ENCODE measurements at regions not wholly inside any gene's neighbourhood (a gene's known extent, or its start where the extent isn't known, plus 50 kb on each side); places are given as distances from the start of the nearest gene placed in this dataset.

DNA sequence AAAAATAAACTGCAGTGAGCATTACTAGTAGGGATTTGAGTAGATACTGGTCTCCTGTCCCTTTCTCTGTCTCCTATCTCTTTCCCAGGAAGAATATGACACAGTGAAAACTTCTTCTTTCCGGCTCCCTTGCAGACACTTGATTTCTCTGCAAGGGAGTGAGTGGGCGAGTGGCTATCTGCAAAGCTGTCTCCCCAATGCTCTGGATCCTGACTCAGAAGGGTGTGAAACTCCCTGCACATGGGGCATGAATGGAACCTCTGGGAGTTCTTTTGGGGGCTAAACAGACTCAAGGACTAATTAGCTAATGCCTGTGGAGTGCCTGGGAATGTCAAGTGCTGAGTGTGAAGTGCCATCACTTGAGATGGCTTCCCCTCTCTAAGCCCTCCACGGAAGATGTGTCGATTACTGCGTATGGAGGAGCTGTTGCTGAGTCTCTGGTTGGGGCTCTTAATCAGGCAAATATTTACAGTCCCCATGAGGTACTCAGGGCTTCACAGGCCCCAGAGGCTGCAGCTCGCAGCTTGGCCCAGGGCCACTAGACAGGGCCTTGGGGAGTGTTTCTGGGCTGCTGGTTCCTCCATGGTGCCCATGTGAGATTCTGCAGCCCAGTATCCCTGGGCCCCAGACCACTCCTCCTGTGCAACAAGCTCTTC is 139.8 kb downstream of the RPS24 start:
- Histone ChIP-seq H3K79me2 (ENCODE audit: insufficient read depth, low read length) (no peaks in the 10 kb centered on the region), H3K9ac (ENCODE audit: low read length) (no peak overlapping the region), H3K27ac (ENCODE audit: low read depth, low read length) (no peak overlapping the region), H4K20me1 (ENCODE audit: insufficient read depth) (no peaks in the 10 kb centered on the region), H3K4me1 (ENCODE audit: control insufficient read depth in 1 of 2, insufficient read depth in 2 of 2, low read length in 2 of 2) (no peaks in the 10 kb centered on the region; a peak in 1 of 4 replicates), H3K4me3 (replicated peaks in 1 of 2; ENCODE audit: low read depth in 1 of 2, low read length in 2 of 2) (no peak overlapping the region), H3K4me2 (ENCODE audit: low read length) (no peak overlapping the region), H3K36me3 (ENCODE audit: control insufficient read depth in 1 of 2, insufficient read depth in 2 of 2, low read length in 2 of 2) (no peaks in the 10 kb centered on the region), H3K9me3 (ENCODE audit: control insufficient read depth in 1 of 2, insufficient read depth in 1 of 2, low read depth in 1 of 2, low read length in 2 of 2) (no peaks in the 10 kb centered on the region), H3K9me2 (ENCODE audit: insufficient read depth) (no peaks in the 10 kb centered on the region), H3K27me3 (ENCODE audit: insufficient read depth, low read length) (no peaks in the 10 kb centered on the region), H2AFZ (ENCODE audit: low read depth, low read length, poor library complexity, severe bottlenecking) (no peak overlapping the region)
- DNase-seq (ENCODE audit: low read depth, low spot score) (no peak), ATAC-seq (no peak)
- ChIA-PET RAD21 (ENCODE audit: low non-redundant PET in 1 of 2, low total read pairs in 2 of 2, uncharacterized antibody in 2 of 2, unreplicated experiment in 2 of 2) (no interaction called here), POLR2A (no interaction called here), CTCF (no interaction called here)
- BruUV-seq (replicated peaks): no TSS peak
- TF ChIP-seq POLR2AphosphoS5 (IDR thresholded peaks at IDR 0.05; ENCODE audit: low read depth, low read length) (no peak), ZNF274 (IDR thresholded peaks at IDR 0.05; ENCODE audit: low read depth, low read length) (no peak), EZH2 (IDR thresholded peaks at IDR 0.05) (no peak), CBX3 (IDR thresholded peaks at IDR 0.05; ENCODE audit: low read depth) (no peak), CEBPB (IDR thresholded peaks at IDR 0.05; ENCODE audit: low read depth) (no peak), SIN3A (IDR thresholded peaks at IDR 0.05; ENCODE audit: low read depth) (no peak)
- TF ChIP-seq, protein P1, sequence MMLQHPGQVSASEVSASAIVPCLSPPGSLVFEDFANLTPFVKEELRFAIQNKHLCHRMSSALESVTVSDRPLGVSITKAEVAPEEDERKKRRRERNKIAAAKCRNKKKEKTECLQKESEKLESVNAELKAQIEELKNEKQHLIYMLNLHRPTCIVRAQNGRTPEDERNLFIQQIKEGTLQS (IDR thresholded peaks at IDR 0.05): no peak
- intact Hi-C loops (cut with micrococcal nuclease): no loop called here

DNA sequence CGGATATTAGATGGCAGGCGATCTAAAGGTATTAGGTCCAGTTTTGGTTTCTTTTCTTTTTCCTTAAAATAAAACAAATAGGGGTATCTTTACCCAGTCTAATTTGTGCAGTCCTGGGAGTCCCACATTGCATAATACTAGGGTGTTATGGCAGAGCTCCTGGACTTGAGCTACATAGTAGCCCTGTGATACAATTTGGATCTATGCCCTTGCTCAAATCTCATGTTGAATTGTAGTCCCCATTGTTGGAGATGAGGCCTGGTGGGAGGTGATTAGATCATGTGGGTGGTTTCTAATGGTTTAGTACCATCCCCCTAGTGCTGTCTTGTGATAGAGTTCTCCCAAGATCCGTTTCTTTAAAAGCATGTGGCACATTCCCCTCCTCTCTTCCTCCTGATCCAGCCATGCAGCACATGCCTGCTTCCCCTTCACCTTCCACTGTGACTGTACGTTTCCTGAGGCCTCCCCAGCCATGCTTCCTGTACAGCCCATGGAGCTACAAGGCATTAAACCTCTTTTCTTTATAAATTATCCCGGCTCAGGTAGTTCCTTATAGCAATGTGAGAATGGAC is 141.9 kb downstream of the RPS24 start:
- ATAC-seq (no peak), DNase-seq (ENCODE audit: low read depth, low spot score) (no peak)
- no peak for TF ChIP-seq TCF7L2 (IDR thresholded peaks at IDR 0.05; ENCODE audit: borderline replicate concordance, extremely low read depth, insufficient read depth, insufficient read length)
- no peak for TF ChIP-seq ZNF274 (IDR thresholded peaks at IDR 0.05; ENCODE audit: low read depth, low read length)
- ChIA-PET CTCF (no interaction called here), RAD21 (ENCODE audit: low non-redundant PET in 1 of 2, low total read pairs in 2 of 2, uncharacterized antibody in 2 of 2, unreplicated experiment in 2 of 2) (no interaction called here), POLR2A (no interaction called here)
- no peak overlapping the region for H3K4me2 ChIP-seq (ENCODE audit: low read length)
- no peaks in the 10 kb centered on the region for H3K9me2 ChIP-seq (ENCODE audit: insufficient read depth)
- no peaks in the 10 kb centered on the region for H3K27me3 ChIP-seq (ENCODE audit: insufficient read depth, low read length)
- H3K79me2 ChIP-seq (ENCODE audit: insufficient read depth, low read length): no peaks in the 10 kb centered on the region
- H3K9me3 ChIP-seq (ENCODE audit: control insufficient read depth in 1 of 2, insufficient read depth in 1 of 2, low read depth in 1 of 2, low read length in 2 of 2): no peaks in the 10 kb centered on the region
- intact Hi-C loops (cut with micrococcal nuclease): no loop called here
- no peaks in the 10 kb centered on the region for H4K20me1 ChIP-seq (ENCODE audit: insufficient read depth)
- no peak overlapping the region for H2AFZ ChIP-seq (ENCODE audit: low read depth, low read length, poor library complexity, severe bottlenecking)
- no peak overlapping the region for H3K27ac ChIP-seq (ENCODE audit: low read depth, low read length)
- no peaks in the 10 kb centered on the region for H3K36me3 ChIP-seq (ENCODE audit: control insufficient read depth in 1 of 2, insufficient read depth in 2 of 2, low read length in 2 of 2)
- no peak overlapping the region for H3K4me3 ChIP-seq (replicated peaks in 1 of 2; ENCODE audit: low read depth in 1 of 2, low read length in 2 of 2)
- H3K4me1 ChIP-seq (ENCODE audit: control insufficient read depth in 1 of 2, insufficient read depth in 2 of 2, low read length in 2 of 2): no peaks in the 10 kb centered on the region; a peak in 1 of 4 replicates
- no TSS peak for BruUV-seq (replicated peaks)
- H3K9ac ChIP-seq (ENCODE audit: low read length): no peak overlapping the region

Data from HCT116 (cell line).